ENCODE measurements at regions not wholly inside any gene's neighbourhood (a gene's known extent, or its start where the extent isn't known, plus 50 kb on each side); places are given as distances from the start of the nearest gene placed in this dataset.
A peak's percentile ranks its signal among the peaks of the same experiment; 100 is the strongest.
"Not testable (repeated sequence)": the region's sequence is repeated elsewhere in the genome, so short reads cannot be mapped to it uniquely, and the experiment has no call there.

DNA sequence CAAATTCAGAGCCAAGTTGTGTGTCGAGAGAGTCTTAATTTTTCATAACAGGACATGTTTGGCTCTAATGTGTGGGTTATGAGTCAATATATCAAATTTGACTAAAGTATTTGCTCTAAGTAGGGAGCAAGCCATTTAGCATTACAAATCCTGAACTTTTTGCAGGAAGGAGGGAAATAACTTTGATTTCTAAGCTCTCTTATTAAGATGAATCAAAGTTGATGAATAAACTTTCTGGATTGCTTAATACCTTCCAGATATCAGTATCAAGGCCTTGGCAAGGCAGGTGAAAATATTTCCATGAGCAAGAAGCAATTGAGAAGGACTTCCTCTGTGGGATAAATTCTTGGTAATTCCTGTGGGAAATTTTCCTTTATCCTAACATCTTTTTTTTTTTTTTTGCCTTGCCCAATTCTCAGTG, 258.8 kb downstream of the AHR start:
- Mint-ChIP-seq H3K4me1 (no peaks in the 10 kb centered on the region), H3K27me3 (no peaks in the 10 kb centered on the region), H3K27ac (no peak overlapping the region), H3K9me3 (no peaks in the 10 kb centered on the region), H3K36me3 (ENCODE audit: low read depth) (no peaks in the 10 kb centered on the region), H3K4me3 (no peak overlapping the region)
- no peak for ATAC-seq (replicated peaks)

DNA sequence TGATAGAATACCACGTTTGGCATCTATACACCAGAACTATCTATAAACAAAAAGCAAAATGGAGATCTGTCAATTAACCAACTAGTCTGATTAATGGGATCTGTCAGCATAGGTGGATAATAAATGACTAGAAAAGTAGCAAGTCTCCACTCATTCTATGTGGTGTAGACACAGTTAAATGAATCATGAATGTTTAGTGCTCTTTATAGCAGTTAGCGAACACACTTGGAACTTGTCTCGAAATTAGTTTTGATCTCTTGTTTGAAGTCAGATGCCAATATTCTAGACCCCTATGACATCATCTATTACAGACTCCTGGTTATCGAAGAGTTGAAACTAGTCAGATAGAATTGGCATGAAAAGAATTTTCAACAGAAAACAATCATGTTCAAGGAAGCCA, 259.7 kb downstream of the AHR start:
- Mint-ChIP-seq H3K36me3 (ENCODE audit: low read depth) (no peaks in the 10 kb centered on the region), H3K27me3 (no peaks in the 10 kb centered on the region), H3K4me1 (no peaks in the 10 kb centered on the region), H3K9me3 (no peaks in the 10 kb centered on the region), H3K27ac (no peak overlapping the region), H3K4me3 (no peak overlapping the region)
- ATAC-seq (replicated peaks) = no peak

DNA sequence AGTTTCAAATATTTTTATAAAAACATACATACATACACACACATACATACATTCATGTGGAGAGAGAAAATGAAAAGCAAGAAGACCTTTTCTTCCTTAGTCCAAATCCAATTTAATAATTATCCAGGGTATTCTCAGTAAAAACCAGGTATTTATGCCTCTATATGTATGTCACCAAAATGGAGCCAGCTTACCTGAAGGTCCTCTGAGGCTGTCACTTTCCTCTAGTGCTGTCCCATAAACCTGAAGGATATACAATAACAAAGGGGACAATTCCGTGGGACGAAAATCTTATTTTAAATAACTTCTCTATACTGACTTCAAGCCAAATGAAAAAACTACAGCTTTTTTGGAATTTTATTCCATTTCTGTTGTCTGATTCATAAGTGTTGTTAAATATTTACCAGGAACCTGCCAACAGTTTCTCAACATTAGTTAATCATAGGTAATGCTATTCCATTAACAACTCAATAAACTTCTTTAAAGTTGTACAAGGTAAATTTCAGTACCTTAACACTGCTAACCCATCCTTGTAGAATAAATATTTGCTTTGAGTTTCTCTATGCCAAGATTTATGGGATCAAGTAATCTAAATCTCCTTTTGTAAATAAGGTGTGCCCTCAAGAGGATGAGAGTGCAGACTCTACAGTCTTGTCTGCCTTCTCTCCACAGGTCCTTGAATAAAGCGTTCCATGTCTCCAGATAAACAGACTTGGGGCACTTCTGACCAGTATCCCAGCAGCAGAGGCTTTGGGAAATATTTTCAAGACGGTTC, 260.3 kb downstream of the AHR start:
- no peaks in the 10 kb centered on the region for H3K36me3 Mint-ChIP-seq (ENCODE audit: low read depth)
- H3K27ac Mint-ChIP-seq = no peak overlapping the region
- H3K27me3 Mint-ChIP-seq = no peaks in the 10 kb centered on the region
- H3K9me3 Mint-ChIP-seq = no peaks in the 10 kb centered on the region
- ATAC-seq (replicated peaks) = no peak
- H3K4me1 Mint-ChIP-seq = no peaks in the 10 kb centered on the region
- H3K4me3 Mint-ChIP-seq = no peak overlapping the region

DNA sequence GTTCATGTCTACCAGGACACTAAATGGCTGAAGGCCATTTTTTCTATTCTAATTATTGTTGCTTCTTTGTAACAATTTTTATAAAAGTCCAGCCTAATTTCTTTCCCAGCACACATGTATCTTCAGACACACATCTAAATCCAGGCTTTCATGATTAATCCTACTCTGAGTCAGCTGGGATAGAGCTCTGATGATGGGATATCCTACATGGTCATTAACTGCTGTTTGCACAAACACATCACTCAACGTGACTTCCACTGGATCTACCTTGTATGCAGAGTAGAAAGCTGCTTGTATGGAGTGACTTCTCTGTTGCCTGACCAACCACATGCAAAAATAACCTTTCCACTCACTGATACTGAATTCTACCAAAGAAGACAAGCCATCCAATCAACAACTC, 260.9 kb downstream of the AHR start:
- no peaks in the 10 kb centered on the region for H3K27me3 Mint-ChIP-seq
- H3K27ac Mint-ChIP-seq = no peak overlapping the region
- H3K36me3 Mint-ChIP-seq (ENCODE audit: low read depth) = no peaks in the 10 kb centered on the region
- H3K9me3 Mint-ChIP-seq = no peaks in the 10 kb centered on the region
- H3K4me3 Mint-ChIP-seq = no peak overlapping the region
- ATAC-seq (replicated peaks) = no peak
- no peaks in the 10 kb centered on the region for H3K4me1 Mint-ChIP-seq

DNA sequence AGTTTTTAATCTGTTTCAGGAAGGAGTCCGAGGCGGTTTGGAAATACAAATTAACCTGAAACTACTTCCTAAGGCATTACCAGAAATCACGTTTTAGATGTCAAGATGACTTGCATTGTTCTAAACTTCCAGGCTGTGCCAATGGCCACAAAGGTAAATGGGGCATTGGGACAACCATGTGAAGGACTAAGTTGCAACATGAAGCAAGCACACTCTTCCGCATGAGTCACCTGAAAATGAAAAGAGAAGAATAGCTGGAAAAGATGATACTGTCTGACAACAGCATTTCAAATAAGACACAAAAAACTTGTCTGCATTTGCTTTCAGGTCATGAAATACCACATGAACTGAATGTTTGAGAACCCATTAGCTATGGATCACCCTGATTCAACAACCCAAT, 262.1 kb downstream of the AHR start:
- Mint-ChIP-seq H3K27ac (no peak overlapping the region), H3K27me3 (no peaks in the 10 kb centered on the region), H3K4me1 (no peaks in the 10 kb centered on the region), H3K4me3 (no peak overlapping the region), H3K36me3 (ENCODE audit: low read depth) (no peaks in the 10 kb centered on the region), H3K9me3 (no peaks in the 10 kb centered on the region)
- peak; percentile 47 for ATAC-seq (replicated peaks)

GRCh38 chr7:17560966-17561365, 262.5 kb downstream of the AHR start:
- ATAC-seq (replicated peaks) = no peak
- Mint-ChIP-seq H3K27ac (no peak overlapping the region), H3K36me3 (ENCODE audit: low read depth) (no peaks in the 10 kb centered on the region), H3K9me3 (no peaks in the 10 kb centered on the region), H3K27me3 (no peaks in the 10 kb centered on the region), H3K4me1 (no peaks in the 10 kb centered on the region), H3K4me3 (no peak overlapping the region)

DNA sequence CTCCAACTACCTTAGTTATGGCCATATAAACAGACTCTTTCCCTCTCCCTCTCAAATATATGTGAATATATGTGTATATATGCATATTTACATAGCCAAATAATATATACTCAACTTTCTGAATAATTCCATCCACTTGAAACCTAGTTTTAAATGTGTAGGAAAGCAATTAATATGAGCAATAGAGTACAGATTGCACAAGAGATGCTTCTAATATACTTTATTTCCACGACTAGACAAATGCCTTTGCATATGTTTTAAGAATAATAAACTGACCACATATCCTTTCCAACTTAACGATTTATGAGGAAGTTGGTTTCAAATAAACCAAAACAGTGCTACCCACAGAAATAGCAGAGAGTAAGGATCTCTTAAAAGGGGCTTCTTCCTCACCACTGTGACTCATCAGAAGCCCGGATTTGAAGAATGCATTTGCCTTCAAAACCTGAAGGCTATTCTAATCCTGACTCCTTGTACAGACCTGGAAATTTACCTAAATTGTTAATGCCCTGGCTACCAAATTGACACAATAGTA, 266.3 kb downstream of the AHR start:
- H3K27me3 Mint-ChIP-seq = no peaks in the 10 kb centered on the region
- ATAC-seq (replicated peaks) = no peak
- H3K36me3 Mint-ChIP-seq (ENCODE audit: low read depth) = no peaks in the 10 kb centered on the region
- H3K9me3 Mint-ChIP-seq = peaks cover 5% of the 10 kb centered on the region
- no peak overlapping the region for H3K27ac Mint-ChIP-seq
- H3K4me1 Mint-ChIP-seq = no peaks in the 10 kb centered on the region
- no peak overlapping the region for H3K4me3 Mint-ChIP-seq

DNA sequence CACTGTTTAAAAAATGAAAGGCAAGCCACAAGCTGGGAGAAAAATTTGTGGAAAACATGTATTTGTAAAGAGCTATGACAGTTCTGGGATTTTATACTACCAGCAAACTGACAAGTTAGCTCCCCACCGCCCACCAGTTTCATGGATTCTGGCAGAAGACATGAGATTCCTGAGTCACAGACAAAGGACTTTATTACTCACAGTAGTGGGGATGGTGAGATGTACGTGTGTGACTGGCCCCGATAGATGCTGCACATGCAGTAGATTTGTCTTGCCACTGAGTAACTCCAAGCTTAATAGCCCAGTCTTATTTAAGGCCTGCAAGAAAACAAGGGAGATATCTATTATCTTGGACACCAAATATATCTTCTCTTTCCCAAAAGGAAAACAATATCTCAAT, 281.7 kb downstream of the AHR start:
- peak; percentile 68 for ATAC-seq (replicated peaks)
- H3K4me1 Mint-ChIP-seq = no peaks in the 10 kb centered on the region
- peaks cover 25% of the 10 kb centered on the region for H3K27me3 Mint-ChIP-seq
- no peak overlapping the region for H3K4me3 Mint-ChIP-seq
- H3K9me3 Mint-ChIP-seq = peaks cover 16% of the 10 kb centered on the region
- H3K36me3 Mint-ChIP-seq (ENCODE audit: low read depth) = no peaks in the 10 kb centered on the region
- H3K27ac Mint-ChIP-seq = no peak overlapping the region

DNA sequence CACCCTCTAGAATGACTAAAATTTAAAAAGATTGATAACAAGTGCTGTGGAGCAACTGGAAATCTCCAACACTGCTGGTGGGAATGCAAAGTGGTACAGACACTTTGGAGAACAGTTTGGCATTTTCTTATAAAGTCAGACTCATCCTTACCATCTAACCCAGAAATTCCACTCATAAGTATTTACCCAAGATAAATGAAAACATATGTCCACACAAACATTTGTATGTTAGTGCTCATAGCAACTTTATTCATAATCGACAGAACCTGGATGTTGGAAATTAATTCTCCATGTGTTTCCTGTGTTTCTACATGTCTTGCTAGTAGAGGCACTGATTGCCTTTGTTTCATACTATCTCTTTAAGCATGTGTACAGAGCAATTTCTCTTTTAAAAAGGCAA, 282.4 kb downstream of the AHR start:
- H3K27me3 Mint-ChIP-seq = peaks cover 25% of the 10 kb centered on the region
- ATAC-seq (replicated peaks) = no peak
- H3K4me1 Mint-ChIP-seq = no peaks in the 10 kb centered on the region
- H3K4me3 Mint-ChIP-seq = no peak overlapping the region
- peaks cover 16% of the 10 kb centered on the region for H3K9me3 Mint-ChIP-seq
- H3K27ac Mint-ChIP-seq = no peak overlapping the region
- no peaks in the 10 kb centered on the region for H3K36me3 Mint-ChIP-seq (ENCODE audit: low read depth)

GRCh38 chr7:17581301-17581700, 282.8 kb downstream of the AHR start:
- no peak overlapping the region for H3K4me3 Mint-ChIP-seq
- no peak overlapping the region for H3K27ac Mint-ChIP-seq
- no peak for ATAC-seq (replicated peaks)
- H3K4me1 Mint-ChIP-seq = no peaks in the 10 kb centered on the region
- H3K36me3 Mint-ChIP-seq (ENCODE audit: low read depth) = no peaks in the 10 kb centered on the region
- peaks cover 16% of the 10 kb centered on the region for H3K9me3 Mint-ChIP-seq
- peaks cover 25% of the 10 kb centered on the region for H3K27me3 Mint-ChIP-seq

- not testable (repeated sequence) for H3K4me3 Mint-ChIP-seq; H3K9me3 Mint-ChIP-seq; ATAC-seq (replicated peaks); H3K27ac Mint-ChIP-seq; H3K36me3 Mint-ChIP-seq (ENCODE audit: low read depth); H3K4me1 Mint-ChIP-seq
- H3K27me3 Mint-ChIP-seq = peaks cover 11% of the 10 kb centered on the region
Measured at GRCh38 chr7:17582696-17583095, 284.2 kb downstream of the AHR start.

- H3K27ac Mint-ChIP-seq = no peak overlapping the region
- H3K36me3 Mint-ChIP-seq (ENCODE audit: low read depth) = no peaks in the 10 kb centered on the region
- H3K9me3 Mint-ChIP-seq = no peaks in the 10 kb centered on the region
- H3K4me3 Mint-ChIP-seq = no peak overlapping the region
- no peaks in the 10 kb centered on the region for H3K4me1 Mint-ChIP-seq
- H3K27me3 Mint-ChIP-seq = peaks cover 3% of the 10 kb centered on the region
- no peak for ATAC-seq (replicated peaks)
Measured at GRCh38 chr7:17583786-17584185, 285.3 kb downstream of the AHR start.

DNA sequence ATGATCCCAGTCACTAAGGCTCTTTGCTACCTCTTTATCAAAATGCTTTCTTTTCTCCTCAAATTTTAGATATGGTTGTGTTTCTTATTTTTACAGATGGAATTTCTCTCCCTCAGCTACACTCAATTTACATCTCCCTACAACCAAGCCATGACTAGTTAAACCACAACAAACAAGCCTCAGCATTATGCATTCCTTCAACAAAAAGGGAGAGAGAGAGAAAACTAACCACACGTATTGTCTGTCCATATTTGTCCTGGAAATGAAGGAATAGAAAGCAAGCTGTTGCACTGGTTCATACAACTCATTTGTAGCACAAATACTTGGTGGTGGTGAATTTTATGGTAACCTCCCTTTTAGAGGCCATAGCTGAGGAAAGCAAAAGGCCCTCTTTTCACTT, 286.4 kb downstream of the AHR start:
- H3K36me3 Mint-ChIP-seq (ENCODE audit: low read depth) = no peaks in the 10 kb centered on the region
- no peak for ATAC-seq (replicated peaks)
- no peak overlapping the region for H3K27ac Mint-ChIP-seq
- H3K4me3 Mint-ChIP-seq = no peak overlapping the region
- H3K27me3 Mint-ChIP-seq = peaks cover 3% of the 10 kb centered on the region
- H3K9me3 Mint-ChIP-seq = no peaks in the 10 kb centered on the region
- no peaks in the 10 kb centered on the region for H3K4me1 Mint-ChIP-seq

DNA sequence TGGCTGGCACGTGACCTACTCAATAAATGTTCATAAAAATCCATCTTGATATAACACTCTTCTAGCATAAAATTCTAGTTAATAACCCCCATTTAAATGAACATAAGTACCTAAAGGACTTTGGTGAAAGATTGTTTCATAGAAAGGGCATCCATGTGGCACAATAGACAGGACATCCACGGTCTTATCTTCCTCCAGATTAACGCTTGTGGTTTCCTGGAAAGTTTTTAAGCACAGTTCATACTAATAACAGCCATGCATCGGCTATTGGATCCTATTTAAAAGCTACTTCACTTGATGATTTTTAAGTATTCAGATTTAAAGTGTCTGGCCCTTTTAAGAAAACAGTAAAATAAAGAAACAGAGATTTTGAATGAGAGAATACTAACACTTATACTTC, 288.3 kb downstream of the AHR start:
- Mint-ChIP-seq H3K4me1 (no peaks in the 10 kb centered on the region), H3K4me3 (no peak overlapping the region), H3K27ac (no peak overlapping the region), H3K27me3 (peaks cover 3% of the 10 kb centered on the region), H3K36me3 (ENCODE audit: low read depth) (no peaks in the 10 kb centered on the region), H3K9me3 (no peaks in the 10 kb centered on the region)
- ATAC-seq (replicated peaks) = no peak

GRCh38 chr7:17588730-17589129, 290.3 kb downstream of the AHR start:
- H3K36me3 Mint-ChIP-seq (ENCODE audit: low read depth) = no peaks in the 10 kb centered on the region
- no peak for ATAC-seq (replicated peaks)
- no peaks in the 10 kb centered on the region for H3K27me3 Mint-ChIP-seq
- H3K27ac Mint-ChIP-seq = no peak overlapping the region
- no peaks in the 10 kb centered on the region for H3K4me1 Mint-ChIP-seq
- no peaks in the 10 kb centered on the region for H3K9me3 Mint-ChIP-seq
- no peak overlapping the region for H3K4me3 Mint-ChIP-seq

- H3K9me3 Mint-ChIP-seq = no peaks in the 10 kb centered on the region
- no peaks in the 10 kb centered on the region for H3K36me3 Mint-ChIP-seq (ENCODE audit: low read depth)
- H3K4me3 Mint-ChIP-seq = no peak overlapping the region
- no peak overlapping the region for H3K27ac Mint-ChIP-seq
- H3K4me1 Mint-ChIP-seq = no peaks in the 10 kb centered on the region
- no peak for ATAC-seq (replicated peaks)
- no peaks in the 10 kb centered on the region for H3K27me3 Mint-ChIP-seq
Measured at GRCh38 chr7:17589671-17590070, 291.2 kb downstream of the AHR start.

Data from activated T-helper 17 cell treated with anti-CD3 and anti-CD28 coated beads, Interleukin-2, amount 50 U/mL, for 72 hours (primary cell).